ENCODE measurements at regions not wholly inside any gene's neighbourhood (a gene's known extent, or its start where the extent isn't known, plus 50 kb on each side); places are given as distances from the start of the nearest gene placed in this dataset.

- no peak for TF ChIP-seq SUZ12 (IDR thresholded peaks at IDR 0.05; ENCODE audit: extremely low read depth, insufficient read depth, insufficient read length)
- no peak for TF ChIP-seq YY1 (IDR thresholded peaks at IDR 0.05; ENCODE audit: insufficient read depth, insufficient read length)
- TF ChIP-seq ZNF274 (IDR thresholded peaks at IDR 0.05; ENCODE audit: low read depth, low read length) = no peak
Observed at GRCh38 chr11:109961261-109961660, 131.9 kb upstream of the ZC3H12C start.

Measured in NT2/D1 (cell line).